Osteocyte (in vitro differentiated cells): ENCODE measurements at regions not wholly inside any gene's neighbourhood (a gene's known extent, or its start where the extent isn't known, plus 50 kb on each side); places are given as distances from the start of the nearest gene placed in this dataset.

Source experiments
- DNase-seq: peaks from one replicate; pipeline ENCODE4 v3.0.0; 2021; ENCODE audit warnings: mixed read lengths; ENCODE audit not compliant: unreplicated experiment; ENCODE audit errors: extremely low spot score
- H3K27ac Mint-ChIP-seq: one replicate; pipeline ENCODE4 v1.8.0; 2021; ENCODE audit warnings: mild to moderate bottlenecking, mixed read lengths; ENCODE audit not compliant: unreplicated experiment
- H3K27me3 Mint-ChIP-seq: one replicate; pipeline ENCODE4 v1.8.0; 2021; ENCODE audit warnings: mixed read lengths; ENCODE audit not compliant: unreplicated experiment
- H3K36me3 Mint-ChIP-seq: one replicate; pipeline ENCODE4 v1.8.0; 2021; ENCODE audit warnings: mixed read lengths; ENCODE audit not compliant: unreplicated experiment
- H3K4me1 Mint-ChIP-seq: one replicate; pipeline ENCODE4 v1.8.0; 2021; ENCODE audit warnings: mixed read lengths; ENCODE audit not compliant: unreplicated experiment
- H3K4me3 Mint-ChIP-seq: one replicate; pipeline ENCODE4 v1.8.0; 2021; ENCODE audit warnings: mild to moderate bottlenecking, moderate library complexity, mixed read lengths; ENCODE audit not compliant: unreplicated experiment
- H3K9me3 Mint-ChIP-seq: one replicate; pipeline ENCODE4 v1.8.0; 2021; ENCODE audit warnings: mixed read lengths; ENCODE audit not compliant: unreplicated experiment
- TF ChIP-seq, protein P1 (sequence below): fragments of 200-600 bp; sonication (generic); IDR thresholded peaks from 2 replicates; pipeline ENCODE4 v1.5.0; 2021; ENCODE audit warnings: antibody characterized with exemption, mild to moderate bottlenecking, moderate library complexity

DNA sequence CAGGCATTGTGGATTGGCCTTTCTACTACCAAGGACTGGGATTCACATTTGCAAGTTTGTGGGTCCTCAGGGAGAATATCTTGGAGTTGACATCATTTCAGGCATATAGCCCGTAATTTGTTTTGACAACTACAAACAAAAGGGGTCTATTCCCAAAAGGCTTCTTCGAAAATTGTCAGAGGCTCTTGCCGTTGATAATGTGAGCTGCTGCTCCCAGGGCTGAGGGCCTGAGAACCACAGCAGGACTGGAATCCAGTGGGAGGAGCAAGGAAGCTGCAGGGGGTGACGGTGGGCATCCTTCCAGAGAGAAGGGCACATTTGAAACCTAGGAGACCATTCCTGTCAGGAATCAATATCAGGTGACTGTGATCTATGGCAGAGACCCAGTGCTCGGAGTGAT, 761.6 kb upstream of the RBFOX1 start:
- no peak for DNase-seq
- Mint-ChIP-seq H3K4me3 (no peak overlapping the region), H3K9me3 (peaks cover 32% of the 10 kb centered on the region), H3K27ac (no peak overlapping the region), H3K27me3 (no peaks in the 10 kb centered on the region), H3K4me1 (no peaks in the 10 kb centered on the region), H3K36me3 (no peaks in the 10 kb centered on the region)
- TF ChIP-seq, protein P1, sequence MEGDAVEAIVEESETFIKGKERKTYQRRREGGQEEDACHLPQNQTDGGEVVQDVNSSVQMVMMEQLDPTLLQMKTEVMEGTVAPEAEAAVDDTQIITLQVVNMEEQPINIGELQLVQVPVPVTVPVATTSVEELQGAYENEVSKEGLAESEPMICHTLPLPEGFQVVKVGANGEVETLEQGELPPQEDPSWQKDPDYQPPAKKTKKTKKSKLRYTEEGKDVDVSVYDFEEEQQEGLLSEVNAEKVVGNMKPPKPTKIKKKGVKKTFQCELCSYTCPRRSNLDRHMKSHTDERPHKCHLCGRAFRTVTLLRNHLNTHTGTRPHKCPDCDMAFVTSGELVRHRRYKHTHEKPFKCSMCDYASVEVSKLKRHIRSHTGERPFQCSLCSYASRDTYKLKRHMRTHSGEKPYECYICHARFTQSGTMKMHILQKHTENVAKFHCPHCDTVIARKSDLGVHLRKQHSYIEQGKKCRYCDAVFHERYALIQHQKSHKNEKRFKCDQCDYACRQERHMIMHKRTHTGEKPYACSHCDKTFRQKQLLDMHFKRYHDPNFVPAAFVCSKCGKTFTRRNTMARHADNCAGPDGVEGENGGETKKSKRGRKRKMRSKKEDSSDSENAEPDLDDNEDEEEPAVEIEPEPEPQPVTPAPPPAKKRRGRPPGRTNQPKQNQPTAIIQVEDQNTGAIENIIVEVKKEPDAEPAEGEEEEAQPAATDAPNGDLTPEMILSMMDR, result no peak

- H3K27me3 Mint-ChIP-seq, result no peaks in the 10 kb centered on the region
- H3K27ac Mint-ChIP-seq, result no peak overlapping the region
- peaks cover 31% of the 10 kb centered on the region for H3K9me3 Mint-ChIP-seq
- no peak overlapping the region for H3K4me3 Mint-ChIP-seq
- TF ChIP-seq, protein P1, result no peak
- H3K4me1 Mint-ChIP-seq, result no peaks in the 10 kb centered on the region
- no peak for DNase-seq
- H3K36me3 Mint-ChIP-seq, result no peaks in the 10 kb centered on the region
Measured at GRCh38 chr16:6570530-6570929, 762.1 kb upstream of the RBFOX1 start.

DNA sequence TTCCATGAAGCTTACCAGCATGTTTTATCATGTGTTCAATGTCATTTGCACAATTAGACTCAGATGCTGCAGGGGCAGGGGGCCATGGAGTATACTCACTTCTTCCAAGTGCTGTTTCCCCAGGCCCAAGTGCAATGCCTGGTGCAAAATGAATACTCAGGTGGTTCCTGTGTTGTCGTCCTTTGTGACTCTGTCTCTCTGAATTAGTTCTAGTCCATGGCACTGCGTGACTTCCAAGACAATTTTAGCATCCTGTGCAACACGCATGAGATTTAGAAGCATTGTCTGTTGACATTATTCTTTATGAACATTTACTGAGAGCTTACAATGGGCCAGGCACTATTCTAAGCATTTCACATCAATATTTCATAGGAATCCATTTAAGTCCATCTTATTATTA, 769.7 kb upstream of the RBFOX1 start:
- no peak overlapping the region for H3K27ac Mint-ChIP-seq
- no peaks in the 10 kb centered on the region for H3K4me1 Mint-ChIP-seq
- H3K4me3 Mint-ChIP-seq, result no peak overlapping the region
- peaks cover 50% of the 10 kb centered on the region for H3K9me3 Mint-ChIP-seq
- TF ChIP-seq, protein P1, result no peak
- no peak for DNase-seq
- no peaks in the 10 kb centered on the region for H3K27me3 Mint-ChIP-seq
- no peaks in the 10 kb centered on the region for H3K36me3 Mint-ChIP-seq

- Mint-ChIP-seq H3K4me1 (no peaks in the 10 kb centered on the region), H3K4me3 (no peak overlapping the region), H3K27me3 (no peaks in the 10 kb centered on the region), H3K27ac (no peak overlapping the region), H3K36me3 (no peaks in the 10 kb centered on the region), H3K9me3 (peaks cover 55% of the 10 kb centered on the region)
- DNase-seq, result no peak
- TF ChIP-seq, protein P1, result no peak
Measured at GRCh38 chr16:6560306-6561100, 772.1 kb upstream of the RBFOX1 start.

GRCh38 chr16:6558661-6559060, 774.0 kb upstream of the RBFOX1 start:
- Mint-ChIP-seq H3K36me3 (no peaks in the 10 kb centered on the region), H3K27ac (no peak overlapping the region)

More at GRCh38 chr16:6558661-6559060, 774.0 kb upstream of the RBFOX1 start:
- H3K4me1 Mint-ChIP-seq, result no peaks in the 10 kb centered on the region
- H3K27me3 Mint-ChIP-seq, result no peaks in the 10 kb centered on the region
- TF ChIP-seq, protein P1, result no peak
- H3K9me3 Mint-ChIP-seq, result peaks cover 65% of the 10 kb centered on the region
- no peak overlapping the region for H3K4me3 Mint-ChIP-seq
- DNase-seq, result no peak
